Left ventricle myocardium inferior (tissue), 1 donor: ENCODE measurements at regions not wholly inside any gene's neighbourhood (a gene's known extent, or its start where the extent isn't known, plus 50 kb on each side); places are given as distances from the start of the nearest gene placed in this dataset.

Experiments
- DNase-seq: peaks from one replicate; pipeline ENCODE4 v3.0.0-alpha.2; 2020
- H3K27ac ChIP-seq: fragments of 200-600 bp; replicated peaks from 2 replicates; pipeline ENCODE4 v1.8.0; 2021
- H3K27me3 ChIP-seq: fragments of 200-600 bp; 2 replicates; pipeline ENCODE4 v1.8.0; 2021; ENCODE audit warnings: low read depth
- H3K36me3 ChIP-seq: fragments of 200-600 bp; 2 replicates; pipeline ENCODE4 v1.8.0; 2021
- H3K4me1 ChIP-seq: fragments of 200-600 bp; 2 replicates; pipeline ENCODE4 v1.8.0; 2021
- H3K4me3 ChIP-seq: fragments of 200-600 bp; 2 replicates; pipeline ENCODE4 v1.8.0; 2021; ENCODE audit warnings: mild to moderate bottlenecking, moderate library complexity
- H3K9me3 ChIP-seq: fragments of 200-600 bp; replicated peaks from 2 replicates; pipeline ENCODE4 v1.8.0; 2021
- intact Hi-C: fragments of 100-400 bp; cut with micrococcal nuclease; formaldehyde crosslinking; loops from one replicate; pipeline ENCODE4 v1.11.0; 2022
- TF ChIP-seq, protein P1 (sequence below): fragments of 200-600 bp; IDR thresholded peaks from 2 replicates; pipeline ENCODE4 v1.8.0; 2021; ENCODE audit warnings: antibody characterized with exemption, mild to moderate bottlenecking, borderline replicate concordance
- donor health status: DM: no; HTN: yes; CAD: no; lungs with severe emphysema.

DNA sequence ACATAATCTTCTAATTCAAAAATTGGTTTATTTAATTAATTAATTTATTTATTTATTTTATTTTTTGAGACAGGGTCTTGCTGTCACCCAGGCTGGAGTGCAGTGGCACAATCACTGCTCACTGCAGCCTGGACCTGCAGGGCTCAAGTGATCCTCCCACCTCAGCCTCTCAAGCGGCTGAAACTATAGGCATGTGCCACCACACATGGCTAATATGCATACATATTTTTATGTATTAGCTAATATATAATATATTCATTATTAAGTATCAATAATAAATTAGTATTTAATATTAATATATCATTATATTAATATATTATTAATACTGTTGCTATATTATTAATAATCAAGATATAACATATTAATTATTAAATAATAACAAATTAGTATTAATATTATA is 406.7 kb downstream of the GPATCH2 start:
- Histone ChIP-seq H3K27me3 (no peaks in the 10 kb centered on the region), H3K36me3 (no peaks in the 10 kb centered on the region), H3K4me3 (no peak overlapping the region), H3K27ac (no peak overlapping the region), H3K4me1 (no peaks in the 10 kb centered on the region), H3K9me3 (no peaks in the 10 kb centered on the region)
- intact Hi-C loops = no loop called here
- TF ChIP-seq, protein P1, sequence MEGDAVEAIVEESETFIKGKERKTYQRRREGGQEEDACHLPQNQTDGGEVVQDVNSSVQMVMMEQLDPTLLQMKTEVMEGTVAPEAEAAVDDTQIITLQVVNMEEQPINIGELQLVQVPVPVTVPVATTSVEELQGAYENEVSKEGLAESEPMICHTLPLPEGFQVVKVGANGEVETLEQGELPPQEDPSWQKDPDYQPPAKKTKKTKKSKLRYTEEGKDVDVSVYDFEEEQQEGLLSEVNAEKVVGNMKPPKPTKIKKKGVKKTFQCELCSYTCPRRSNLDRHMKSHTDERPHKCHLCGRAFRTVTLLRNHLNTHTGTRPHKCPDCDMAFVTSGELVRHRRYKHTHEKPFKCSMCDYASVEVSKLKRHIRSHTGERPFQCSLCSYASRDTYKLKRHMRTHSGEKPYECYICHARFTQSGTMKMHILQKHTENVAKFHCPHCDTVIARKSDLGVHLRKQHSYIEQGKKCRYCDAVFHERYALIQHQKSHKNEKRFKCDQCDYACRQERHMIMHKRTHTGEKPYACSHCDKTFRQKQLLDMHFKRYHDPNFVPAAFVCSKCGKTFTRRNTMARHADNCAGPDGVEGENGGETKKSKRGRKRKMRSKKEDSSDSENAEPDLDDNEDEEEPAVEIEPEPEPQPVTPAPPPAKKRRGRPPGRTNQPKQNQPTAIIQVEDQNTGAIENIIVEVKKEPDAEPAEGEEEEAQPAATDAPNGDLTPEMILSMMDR = no peak
- DNase-seq = no peak

DNA sequence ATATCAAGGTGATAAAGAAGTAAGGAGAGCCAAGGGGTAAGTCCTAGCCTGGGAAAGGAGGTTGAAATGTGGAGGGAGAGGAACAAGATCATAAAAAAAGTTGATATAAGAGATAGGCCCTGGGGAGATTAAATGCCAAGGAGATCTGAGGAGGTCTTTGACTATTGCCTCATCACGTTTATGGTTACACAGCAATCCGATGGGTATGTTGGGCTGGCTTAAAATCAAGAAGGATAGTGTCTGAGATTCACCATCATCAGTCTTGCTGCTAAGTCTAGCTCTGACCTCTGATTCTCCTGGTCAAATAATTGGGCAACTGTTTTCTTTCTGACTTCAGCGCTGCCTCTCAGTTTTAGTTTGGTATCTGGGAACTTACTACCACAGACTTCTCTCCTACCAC is 416.3 kb downstream of the GPATCH2 start:
- H3K9me3 ChIP-seq = no peaks in the 10 kb centered on the region
- H3K36me3 ChIP-seq = no peaks in the 10 kb centered on the region
- no peaks in the 10 kb centered on the region for H3K27me3 ChIP-seq
- no peak overlapping the region for H3K4me3 ChIP-seq
- DNase-seq = no peak
- no peaks in the 10 kb centered on the region for H3K4me1 ChIP-seq
- TF ChIP-seq, protein P1 = no peak
- intact Hi-C loops = no loop called here
- H3K27ac ChIP-seq = no peak overlapping the region

DNA sequence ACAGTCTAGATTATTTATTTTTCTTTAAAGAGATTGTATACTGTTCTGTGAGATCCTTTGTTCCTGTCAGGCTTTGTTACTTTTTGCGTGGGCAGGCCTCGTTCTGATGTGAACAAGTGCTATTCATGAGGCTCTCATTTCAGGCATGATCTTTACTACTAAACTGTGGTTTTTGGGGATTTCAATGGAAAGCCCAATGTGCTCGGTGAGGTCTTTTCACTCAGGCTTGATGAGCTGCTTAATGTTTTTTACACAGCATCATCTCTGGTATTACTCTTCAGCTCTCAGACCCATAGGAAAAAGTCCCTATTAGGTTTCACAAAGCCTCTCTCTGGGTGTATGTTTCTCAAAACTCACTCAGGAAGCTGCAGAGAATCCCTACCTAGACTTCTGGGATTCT is 419.4 kb downstream of the GPATCH2 start:
- no peaks in the 10 kb centered on the region for H3K4me1 ChIP-seq
- no peaks in the 10 kb centered on the region for H3K36me3 ChIP-seq
- H3K27me3 ChIP-seq = no peaks in the 10 kb centered on the region
- no peak overlapping the region for H3K4me3 ChIP-seq
- no peak for DNase-seq
- intact Hi-C loops = no loop called here
- TF ChIP-seq, protein P1 = no peak
- H3K27ac ChIP-seq = no peak overlapping the region
- peaks cover 4% of the 10 kb centered on the region for H3K9me3 ChIP-seq

DNA sequence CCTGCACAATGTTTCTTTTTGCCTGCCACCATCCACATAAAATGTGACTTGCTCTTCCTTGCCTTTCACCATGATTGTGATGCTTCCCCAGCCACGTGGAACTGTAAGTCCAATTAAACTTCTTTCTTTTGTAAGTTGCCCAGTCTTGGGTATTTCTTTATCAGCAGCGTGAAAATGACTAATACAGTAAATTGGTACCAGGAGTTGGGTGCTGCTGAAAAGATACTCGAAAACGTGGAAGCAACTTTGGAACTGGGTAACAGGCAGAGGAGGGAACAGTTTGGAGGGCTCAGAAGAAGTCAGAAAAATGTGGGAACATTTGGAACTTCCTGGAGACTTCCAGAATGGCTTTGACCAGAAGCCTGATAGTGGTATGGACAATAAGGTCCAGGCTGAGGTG is 425.3 kb downstream of the GPATCH2 start:
- TF ChIP-seq, protein P1 = no peak
- H3K36me3 ChIP-seq = no peaks in the 10 kb centered on the region

DNA sequence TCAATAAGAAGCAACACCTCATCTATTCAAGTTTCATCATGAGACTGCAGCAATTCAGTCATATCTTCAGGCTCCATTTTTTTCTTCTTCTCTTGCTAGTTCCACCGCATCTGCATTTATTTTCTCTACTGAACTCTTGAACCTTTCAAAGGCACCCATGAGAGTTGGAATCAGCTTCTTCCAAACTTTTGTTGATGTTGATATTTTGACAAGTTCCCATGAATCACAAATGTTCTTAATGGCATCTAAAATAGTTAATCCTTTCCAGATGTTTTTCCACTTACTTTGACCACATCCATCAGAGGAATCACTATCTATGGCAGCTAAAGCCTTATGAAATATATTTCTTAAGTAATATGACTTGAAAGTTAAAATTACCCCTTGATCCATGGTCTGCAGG is 434.3 kb downstream of the GPATCH2 start:
- Histone ChIP-seq H3K36me3 (no peaks in the 10 kb centered on the region), H3K27me3 (no peaks in the 10 kb centered on the region), H3K27ac (no peak overlapping the region), H3K4me1 (no peaks in the 10 kb centered on the region), H3K9me3 (peaks cover 10% of the 10 kb centered on the region), H3K4me3 (no peak overlapping the region)
- intact Hi-C loops = no loop called here
- no peak for DNase-seq
- TF ChIP-seq, protein P1 = no peak

More for the DNA sequence above, 425.3 kb downstream of the GPATCH2 start:
- no peak overlapping the region for H3K27ac ChIP-seq
- no peak overlapping the region for H3K4me3 ChIP-seq
- intact Hi-C loops = no loop called here
- no peaks in the 10 kb centered on the region for H3K4me1 ChIP-seq
- no peaks in the 10 kb centered on the region for H3K27me3 ChIP-seq
- no peak for DNase-seq
- H3K9me3 ChIP-seq = peaks cover 19% of the 10 kb centered on the region

DNA sequence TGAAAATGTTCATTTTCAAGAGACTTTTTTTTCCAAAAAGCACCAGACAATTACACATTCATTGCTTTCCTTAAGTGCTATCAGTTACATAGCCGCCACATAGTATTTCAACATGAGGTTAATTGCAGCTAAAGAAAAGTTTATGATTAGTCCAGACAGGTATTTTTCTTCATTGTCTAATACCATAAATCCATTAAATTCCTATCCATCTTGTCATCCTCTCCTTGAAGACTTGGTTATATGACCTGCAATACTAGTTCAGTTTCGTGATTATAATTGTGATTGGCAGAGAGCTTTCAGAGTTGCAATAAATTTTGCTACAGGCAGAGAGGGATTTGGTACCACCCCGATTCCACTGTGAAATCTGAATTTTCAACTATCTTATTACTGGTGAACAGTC is 437.7 kb downstream of the GPATCH2 start:
- DNase-seq = no peak
- Histone ChIP-seq H3K27ac (no peak overlapping the region), H3K9me3 (peaks cover 32% of the 10 kb centered on the region), H3K4me3 (no peak overlapping the region), H3K36me3 (no peaks in the 10 kb centered on the region), H3K27me3 (no peaks in the 10 kb centered on the region), H3K4me1 (no peaks in the 10 kb centered on the region)
- intact Hi-C loops = no loop called here
- TF ChIP-seq, protein P1 = no peak
